ENCODE measurements at regions not wholly inside any gene's neighbourhood (a gene's known extent, or its start where the extent isn't known, plus 50 kb on each side); places are given as distances from the start of the nearest gene placed in this dataset.

DNA sequence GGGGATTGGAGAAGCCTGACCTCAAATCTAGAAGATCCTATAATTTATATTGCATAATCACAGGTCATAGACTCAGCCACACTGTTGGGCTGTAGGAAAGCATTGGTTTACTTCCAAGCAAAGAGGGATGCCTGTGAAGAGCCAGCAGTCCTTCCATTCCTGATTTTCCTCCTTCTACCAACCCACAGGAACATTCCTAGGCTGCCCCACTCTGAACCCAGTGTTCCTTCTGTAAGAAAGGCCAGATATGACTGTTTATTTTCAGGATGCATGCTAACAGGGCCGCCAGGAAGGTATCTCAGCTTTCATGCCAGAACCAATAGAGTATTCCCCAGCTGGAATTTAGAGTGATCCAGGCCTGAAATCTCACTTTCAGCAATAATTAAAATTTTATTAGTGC lies 197.1 kb downstream of the ETS1 start:
- TF ChIP-seq, protein P1, sequence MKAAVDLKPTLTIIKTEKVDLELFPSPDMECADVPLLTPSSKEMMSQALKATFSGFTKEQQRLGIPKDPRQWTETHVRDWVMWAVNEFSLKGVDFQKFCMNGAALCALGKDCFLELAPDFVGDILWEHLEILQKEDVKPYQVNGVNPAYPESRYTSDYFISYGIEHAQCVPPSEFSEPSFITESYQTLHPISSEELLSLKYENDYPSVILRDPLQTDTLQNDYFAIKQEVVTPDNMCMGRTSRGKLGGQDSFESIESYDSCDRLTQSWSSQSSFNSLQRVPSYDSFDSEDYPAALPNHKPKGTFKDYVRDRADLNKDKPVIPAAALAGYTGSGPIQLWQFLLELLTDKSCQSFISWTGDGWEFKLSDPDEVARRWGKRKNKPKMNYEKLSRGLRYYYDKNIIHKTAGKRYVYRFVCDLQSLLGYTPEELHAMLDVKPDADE (IDR thresholded peaks at IDR 0.05): no peak
- TF ChIP-seq CREB1 (CRISPR knock-in tag; IDR thresholded peaks at IDR 0.05; ENCODE audit: low read depth) (no peak), EZH2 (IDR thresholded peaks at IDR 0.05; ENCODE audit: low read depth, unreplicated experiment) (no peak), ZNF331 (CRISPR knock-in tag; IDR thresholded peaks at IDR 0.05; ENCODE audit: low read depth) (no peak), EZH2phosphoT487 (IDR thresholded peaks at IDR 0.05; ENCODE audit: unreplicated experiment) (no peak), STAT1 (IDR thresholded peaks at IDR 0.05; ENCODE audit: unreplicated experiment) (no peak), JUNB (IDR thresholded peaks at IDR 0.05; ENCODE audit: unreplicated experiment) (no peak), POLR2AphosphoS5 (IDR thresholded peaks at IDR 0.05; ENCODE audit: low read depth) (no peak), ZNF114 (CRISPR knock-in tag; IDR thresholded peaks at IDR 0.05) (no peak), NANOG (IDR thresholded peaks at IDR 0.05; ENCODE audit: borderline replicate concordance) (no peak)
- TF ChIP-seq, protein P2, sequence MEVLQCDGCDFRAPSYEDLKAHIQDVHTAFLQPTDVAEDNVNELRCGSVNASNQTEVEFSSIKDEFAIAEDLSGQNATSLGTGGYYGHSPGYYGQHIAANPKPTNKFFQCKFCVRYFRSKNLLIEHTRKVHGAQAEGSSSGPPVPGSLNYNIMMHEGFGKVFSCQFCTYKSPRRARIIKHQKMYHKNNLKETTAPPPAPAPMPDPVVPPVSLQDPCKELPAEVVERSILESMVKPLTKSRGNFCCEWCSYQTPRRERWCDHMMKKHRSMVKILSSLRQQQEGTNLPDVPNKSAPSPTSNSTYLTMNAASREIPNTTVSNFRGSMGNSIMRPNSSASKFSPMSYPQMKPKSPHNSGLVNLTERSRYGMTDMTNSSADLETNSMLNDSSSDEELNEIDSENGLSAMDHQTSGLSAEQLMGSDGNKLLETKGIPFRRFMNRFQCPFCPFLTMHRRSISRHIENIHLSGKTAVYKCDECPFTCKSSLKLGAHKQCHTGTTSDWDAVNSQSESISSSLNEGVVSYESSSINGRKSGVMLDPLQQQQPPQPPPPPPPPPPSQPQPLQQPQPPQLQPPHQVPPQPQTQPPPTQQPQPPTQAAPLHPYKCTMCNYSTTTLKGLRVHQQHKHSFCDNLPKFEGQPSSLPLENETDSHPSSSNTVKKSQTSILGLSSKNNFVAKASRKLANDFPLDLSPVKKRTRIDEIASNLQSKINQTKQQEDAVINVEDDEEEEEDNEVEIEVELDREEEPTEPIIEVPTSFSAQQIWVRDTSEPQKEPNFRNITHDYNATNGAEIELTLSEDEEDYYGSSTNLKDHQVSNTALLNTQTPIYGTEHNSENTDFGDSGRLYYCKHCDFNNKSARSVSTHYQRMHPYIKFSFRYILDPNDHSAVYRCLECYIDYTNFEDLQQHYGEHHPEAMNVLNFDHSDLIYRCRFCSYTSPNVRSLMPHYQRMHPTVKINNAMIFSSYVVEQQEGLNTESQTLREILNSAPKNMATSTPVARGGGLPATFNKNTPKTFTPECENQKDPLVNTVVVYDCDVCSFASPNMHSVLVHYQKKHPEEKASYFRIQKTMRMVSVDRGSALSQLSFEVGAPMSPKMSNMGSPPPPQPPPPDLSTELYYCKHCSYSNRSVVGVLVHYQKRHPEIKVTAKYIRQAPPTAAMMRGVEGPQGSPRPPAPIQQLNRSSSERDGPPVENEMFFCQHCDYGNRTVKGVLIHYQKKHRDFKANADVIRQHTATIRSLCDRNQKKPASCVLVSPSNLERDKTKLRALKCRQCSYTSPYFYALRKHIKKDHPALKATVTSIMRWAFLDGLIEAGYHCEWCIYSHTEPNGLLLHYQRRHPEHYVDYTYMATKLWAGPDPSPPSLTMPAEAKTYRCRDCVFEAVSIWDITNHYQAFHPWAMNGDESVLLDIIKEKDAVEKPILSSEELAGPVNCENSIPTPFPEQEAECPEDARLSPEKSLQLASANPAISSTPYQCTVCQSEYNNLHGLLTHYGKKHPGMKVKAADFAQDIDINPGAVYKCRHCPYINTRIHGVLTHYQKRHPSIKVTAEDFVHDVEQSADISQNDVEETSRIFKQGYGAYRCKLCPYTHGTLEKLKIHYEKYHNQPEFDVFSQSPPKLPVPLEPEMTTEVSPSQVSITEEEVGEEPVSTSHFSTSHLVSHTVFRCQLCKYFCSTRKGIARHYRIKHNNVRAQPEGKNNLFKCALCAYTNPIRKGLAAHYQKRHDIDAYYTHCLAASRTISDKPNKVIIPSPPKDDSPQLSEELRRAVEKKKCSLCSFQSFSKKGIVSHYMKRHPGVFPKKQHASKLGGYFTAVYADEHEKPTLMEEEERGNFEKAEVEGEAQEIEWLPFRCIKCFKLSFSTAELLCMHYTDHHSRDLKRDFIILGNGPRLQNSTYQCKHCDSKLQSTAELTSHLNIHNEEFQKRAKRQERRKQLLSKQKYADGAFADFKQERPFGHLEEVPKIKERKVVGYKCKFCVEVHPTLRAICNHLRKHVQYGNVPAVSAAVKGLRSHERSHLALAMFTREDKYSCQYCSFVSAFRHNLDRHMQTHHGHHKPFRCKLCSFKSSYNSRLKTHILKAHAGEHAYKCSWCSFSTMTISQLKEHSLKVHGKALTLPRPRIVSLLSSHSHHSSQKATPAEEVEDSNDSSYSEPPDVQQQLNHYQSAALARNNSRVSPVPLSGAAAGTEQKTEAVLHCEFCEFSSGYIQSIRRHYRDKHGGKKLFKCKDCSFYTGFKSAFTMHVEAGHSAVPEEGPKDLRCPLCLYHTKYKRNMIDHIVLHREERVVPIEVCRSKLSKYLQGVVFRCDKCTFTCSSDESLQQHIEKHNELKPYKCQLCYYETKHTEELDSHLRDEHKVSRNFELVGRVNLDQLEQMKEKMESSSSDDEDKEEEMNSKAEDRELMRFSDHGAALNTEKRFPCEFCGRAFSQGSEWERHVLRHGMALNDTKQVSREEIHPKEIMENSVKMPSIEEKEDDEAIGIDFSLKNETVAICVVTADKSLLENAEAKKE (CRISPR knock-in tag; IDR thresholded peaks at IDR 0.05): no peak
- TF ChIP-seq, protein P3, sequence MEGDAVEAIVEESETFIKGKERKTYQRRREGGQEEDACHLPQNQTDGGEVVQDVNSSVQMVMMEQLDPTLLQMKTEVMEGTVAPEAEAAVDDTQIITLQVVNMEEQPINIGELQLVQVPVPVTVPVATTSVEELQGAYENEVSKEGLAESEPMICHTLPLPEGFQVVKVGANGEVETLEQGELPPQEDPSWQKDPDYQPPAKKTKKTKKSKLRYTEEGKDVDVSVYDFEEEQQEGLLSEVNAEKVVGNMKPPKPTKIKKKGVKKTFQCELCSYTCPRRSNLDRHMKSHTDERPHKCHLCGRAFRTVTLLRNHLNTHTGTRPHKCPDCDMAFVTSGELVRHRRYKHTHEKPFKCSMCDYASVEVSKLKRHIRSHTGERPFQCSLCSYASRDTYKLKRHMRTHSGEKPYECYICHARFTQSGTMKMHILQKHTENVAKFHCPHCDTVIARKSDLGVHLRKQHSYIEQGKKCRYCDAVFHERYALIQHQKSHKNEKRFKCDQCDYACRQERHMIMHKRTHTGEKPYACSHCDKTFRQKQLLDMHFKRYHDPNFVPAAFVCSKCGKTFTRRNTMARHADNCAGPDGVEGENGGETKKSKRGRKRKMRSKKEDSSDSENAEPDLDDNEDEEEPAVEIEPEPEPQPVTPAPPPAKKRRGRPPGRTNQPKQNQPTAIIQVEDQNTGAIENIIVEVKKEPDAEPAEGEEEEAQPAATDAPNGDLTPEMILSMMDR (conservative IDR thresholded peaks at IDR 0.05; ENCODE audit: low read depth in 2 of 2): no peak
- TF ChIP-seq, protein P4, sequence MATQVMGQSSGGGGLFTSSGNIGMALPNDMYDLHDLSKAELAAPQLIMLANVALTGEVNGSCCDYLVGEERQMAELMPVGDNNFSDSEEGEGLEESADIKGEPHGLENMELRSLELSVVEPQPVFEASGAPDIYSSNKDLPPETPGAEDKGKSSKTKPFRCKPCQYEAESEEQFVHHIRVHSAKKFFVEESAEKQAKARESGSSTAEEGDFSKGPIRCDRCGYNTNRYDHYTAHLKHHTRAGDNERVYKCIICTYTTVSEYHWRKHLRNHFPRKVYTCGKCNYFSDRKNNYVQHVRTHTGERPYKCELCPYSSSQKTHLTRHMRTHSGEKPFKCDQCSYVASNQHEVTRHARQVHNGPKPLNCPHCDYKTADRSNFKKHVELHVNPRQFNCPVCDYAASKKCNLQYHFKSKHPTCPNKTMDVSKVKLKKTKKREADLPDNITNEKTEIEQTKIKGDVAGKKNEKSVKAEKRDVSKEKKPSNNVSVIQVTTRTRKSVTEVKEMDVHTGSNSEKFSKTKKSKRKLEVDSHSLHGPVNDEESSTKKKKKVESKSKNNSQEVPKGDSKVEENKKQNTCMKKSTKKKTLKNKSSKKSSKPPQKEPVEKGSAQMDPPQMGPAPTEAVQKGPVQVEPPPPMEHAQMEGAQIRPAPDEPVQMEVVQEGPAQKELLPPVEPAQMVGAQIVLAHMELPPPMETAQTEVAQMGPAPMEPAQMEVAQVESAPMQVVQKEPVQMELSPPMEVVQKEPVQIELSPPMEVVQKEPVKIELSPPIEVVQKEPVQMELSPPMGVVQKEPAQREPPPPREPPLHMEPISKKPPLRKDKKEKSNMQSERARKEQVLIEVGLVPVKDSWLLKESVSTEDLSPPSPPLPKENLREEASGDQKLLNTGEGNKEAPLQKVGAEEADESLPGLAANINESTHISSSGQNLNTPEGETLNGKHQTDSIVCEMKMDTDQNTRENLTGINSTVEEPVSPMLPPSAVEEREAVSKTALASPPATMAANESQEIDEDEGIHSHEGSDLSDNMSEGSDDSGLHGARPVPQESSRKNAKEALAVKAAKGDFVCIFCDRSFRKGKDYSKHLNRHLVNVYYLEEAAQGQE (IDR thresholded peaks at IDR 0.05; ENCODE audit: unreplicated experiment): no peak
- peaks cover 8% of the 10 kb centered on the region; the same call in 2 of the 3 replicates for H3K4me1 Mint-ChIP-seq
- DNase-seq (ENCODE audit: low spot score) (no peak), ATAC-seq (no peak)
- H3K4me2 ChIP-seq: no peak overlapping the region
- H3K36me3 Mint-ChIP-seq (ENCODE audit: low read depth): no peaks in the 10 kb centered on the region
- H3F3A ChIP-seq (replicated peaks; ENCODE audit: low read depth): no peaks in the 10 kb centered on the region
- peaks cover 2% of the 10 kb centered on the region for H3K27me3 Mint-ChIP-seq (ENCODE audit: insufficient read depth, low read depth, poor library complexity)
- H3K4me3 ChIP-seq: no peak overlapping the region
- H3K4me3 Mint-ChIP-seq: no peak overlapping the region
- no peak overlapping the region for H2AFZ ChIP-seq
- H3K27ac ChIP-seq (ENCODE audit: low read depth): no peak overlapping the region
- peaks cover 5% of the 10 kb centered on the region; the same call in 1 of the 2 replicates for H3K9me2 ChIP-seq (ENCODE audit: insufficient read depth)
- no peaks in the 10 kb centered on the region for H3K79me2 ChIP-seq (replicated peaks; ENCODE audit: insufficient read depth)
- no peaks in the 10 kb centered on the region for H3K4me1 ChIP-seq (ENCODE audit: insufficient read depth)
- H3K36me3 ChIP-seq (ENCODE audit: insufficient read depth): no peaks in the 10 kb centered on the region
- H3K9me3 Mint-ChIP-seq: no peaks in the 10 kb centered on the region
- H3K27ac Mint-ChIP-seq: no peak overlapping the region
- H4K20me1 ChIP-seq (replicated peaks; ENCODE audit: insufficient read depth): no peaks in the 10 kb centered on the region
- H3K27me3 ChIP-seq (ENCODE audit: insufficient read depth): no peaks in the 10 kb centered on the region

Measured in GM23338 (cell line).